BLaER1 treated with 17β-estradiol and CSF1 and Interleukin-3, amounts not matched to agents 10 nM and 100 nM (cell line): ENCODE measurements at regions not wholly inside any gene's neighbourhood (a gene's known extent, or its start where the extent isn't known, plus 50 kb on each side); places are given as distances from the start of the nearest gene placed in this dataset.

ENCODE experiments used
- H3K27ac ChIP-seq, 11 experiments: shearing (Covaris generic); formaldehyde crosslinking; 2 replicates each; pipeline ENCODE4 v1.8.1; 2022
- H3K27me3 ChIP-seq, 11 experiments: shearing (Covaris generic); formaldehyde crosslinking; 2 replicates each; pipeline ENCODE4 v1.8.1; 2022
- H3K36me3 ChIP-seq, 11 experiments: shearing (Covaris generic); formaldehyde crosslinking; 2 replicates each; pipeline ENCODE4 v1.8.1; 2022
- H3K4me1 ChIP-seq, 10 experiments: shearing (Covaris generic); formaldehyde crosslinking; 2 replicates each; pipeline ENCODE4 v1.8.1; 2022
- H3K4me2 ChIP-seq, 11 experiments: shearing (Covaris generic); formaldehyde crosslinking; 2 replicates each; pipeline ENCODE4 v1.8.1; 2022
- H3K4me3 ChIP-seq, 10 experiments: shearing (Covaris generic); formaldehyde crosslinking; 2 replicates each; pipeline ENCODE4 v1.8.1; 2022
- H3K9ac ChIP-seq, 11 experiments: shearing (Covaris generic); formaldehyde crosslinking; 2 replicates each; pipeline ENCODE4 v1.8.1; 2022
- H3K9me3 ChIP-seq, 11 experiments: shearing (Covaris generic); formaldehyde crosslinking; replicated peaks in 1 of 11; 2 replicates each; pipeline ENCODE4 v1.8.1; 2022
- H4K20me1 ChIP-seq, 11 experiments: shearing (Covaris generic); formaldehyde crosslinking; 2 replicates each; pipeline ENCODE4 v1.8.1; 2022
- Cebpa-rat ChIP-seq, 11 experiments: shearing (Covaris generic); IDR thresholded peaks; 2 replicates each; pipeline ENCODE4 v1.8.1; 2022

- Histone ChIP-seq H3K27ac (no peak overlapping the region), H3K4me2 (no peak overlapping the region), H3K9ac (no peak overlapping the region), H3K4me1 (no peaks in the 10 kb centered on the region), H3K9me3 (no peaks in the 10 kb centered on the region), H4K20me1 (no peaks in the 10 kb centered on the region), H3K27me3 (no peaks in the 10 kb centered on the region), H3K36me3 (no peaks in the 10 kb centered on the region), H3K4me3 (no peak overlapping the region)
- TF ChIP-seq Cebpa-rat (IDR thresholded peaks at IDR 0.05): no peak
Measured at GRCh38 chr13:86066611-86067365, 267.6 kb upstream of the SLITRK6 start.

GRCh38 chr13:86052141-86052540 lies 252.9 kb upstream of the SLITRK6 start:
- no peaks in the 10 kb centered on the region for H3K4me1 ChIP-seq
- TF ChIP-seq Cebpa-rat (IDR thresholded peaks at IDR 0.05): no peak

GRCh38 chr13:86051134-86052103 lies 252.2 kb upstream of the SLITRK6 start:
- H3K27ac ChIP-seq: no peak overlapping the region
- no peaks in the 10 kb centered on the region for H3K36me3 ChIP-seq
- no peaks in the 10 kb centered on the region for H3K27me3 ChIP-seq
- H3K4me1 ChIP-seq: no peaks in the 10 kb centered on the region
- H4K20me1 ChIP-seq: no peaks in the 10 kb centered on the region
- H3K4me2 ChIP-seq: no peak overlapping the region
- H3K9ac ChIP-seq: no peak overlapping the region
- no peaks in the 10 kb centered on the region for H3K9me3 ChIP-seq
- TF ChIP-seq Cebpa-rat (IDR thresholded peaks at IDR 0.05): no peak
- no peak overlapping the region for H3K4me3 ChIP-seq

More at GRCh38 chr13:86052141-86052540, 252.9 kb upstream of the SLITRK6 start:
- Histone ChIP-seq H3K4me3 (no peak overlapping the region), H4K20me1 (no peaks in the 10 kb centered on the region), H3K27ac (no peak overlapping the region), H3K36me3 (no peaks in the 10 kb centered on the region), H3K4me2 (no peak overlapping the region), H3K9ac (no peak overlapping the region), H3K9me3 (no peaks in the 10 kb centered on the region), H3K27me3 (no peaks in the 10 kb centered on the region)

DNA sequence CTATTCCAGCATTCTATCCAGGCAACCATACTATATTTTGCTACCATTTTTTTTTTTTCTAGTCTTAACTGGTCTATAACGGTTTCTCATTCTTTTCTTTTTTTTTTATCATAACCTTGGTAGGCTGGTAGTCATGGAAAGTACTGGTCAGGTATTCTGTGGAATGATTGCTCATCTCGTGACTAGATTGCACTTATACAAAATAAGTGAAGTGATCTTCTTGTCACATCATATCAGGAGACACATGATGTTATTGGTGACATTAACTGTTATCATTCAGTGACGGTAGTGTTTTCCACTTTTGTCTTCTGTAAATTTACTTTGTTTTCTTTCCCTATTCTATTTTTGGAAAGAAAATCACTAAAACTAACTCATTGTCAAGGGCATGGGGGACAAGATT lies 239.3 kb upstream of the SLITRK6 start:
- H3K27ac ChIP-seq: no peak overlapping the region
- H3K4me1 ChIP-seq: no peaks in the 10 kb centered on the region
- H3K4me2 ChIP-seq: no peak overlapping the region
- H3K4me3 ChIP-seq: no peak overlapping the region
- H3K9me3 ChIP-seq: no peaks in the 10 kb centered on the region
- no peak for TF ChIP-seq Cebpa-rat (IDR thresholded peaks at IDR 0.05)
- H3K9ac ChIP-seq: no peak overlapping the region
- no peaks in the 10 kb centered on the region for H3K27me3 ChIP-seq
- H4K20me1 ChIP-seq: no peaks in the 10 kb centered on the region
- H3K36me3 ChIP-seq: no peaks in the 10 kb centered on the region

GRCh38 chr13:86020351-86021002 lies 221.3 kb upstream of the SLITRK6 start:
- Histone ChIP-seq H3K27me3 (no peaks in the 10 kb centered on the region), H3K36me3 (no peaks in the 10 kb centered on the region), H3K4me1 (no peaks in the 10 kb centered on the region), H3K9me3 (no peaks in the 10 kb centered on the region), H4K20me1 (no peaks in the 10 kb centered on the region), H3K4me3 (no peak overlapping the region), H3K27ac (no peak overlapping the region), H3K9ac (no peak overlapping the region), H3K4me2 (no peak overlapping the region)
- TF ChIP-seq Cebpa-rat (IDR thresholded peaks at IDR 0.05): no peak

DNA sequence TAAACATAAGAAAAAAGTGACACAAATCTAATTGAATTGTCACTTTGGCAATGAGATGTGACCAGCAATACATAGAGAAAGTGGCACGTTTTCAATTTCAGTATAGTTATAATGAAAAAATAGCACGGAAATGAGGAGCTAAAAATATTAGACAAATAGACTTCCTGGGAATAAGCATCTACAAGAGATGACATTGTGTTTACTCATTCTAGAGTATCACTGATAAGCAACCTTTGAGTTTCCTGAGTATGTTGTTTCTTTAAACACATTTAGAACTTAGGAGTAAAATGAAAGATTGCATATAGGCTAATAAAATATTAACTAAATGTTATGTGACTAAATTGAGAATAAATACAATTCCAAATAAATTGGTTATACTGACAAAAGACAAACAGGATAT lies 207.1 kb upstream of the SLITRK6 start:
- H3K4me1 ChIP-seq: no peaks in the 10 kb centered on the region
- H3K36me3 ChIP-seq: no peaks in the 10 kb centered on the region
- H3K27me3 ChIP-seq: no peaks in the 10 kb centered on the region
- H3K27ac ChIP-seq: no peak overlapping the region
- H3K4me2 ChIP-seq: no peak overlapping the region
- H3K9me3 ChIP-seq: no peaks in the 10 kb centered on the region
- no peak overlapping the region for H3K9ac ChIP-seq
- no peaks in the 10 kb centered on the region for H4K20me1 ChIP-seq
- TF ChIP-seq Cebpa-rat (IDR thresholded peaks at IDR 0.05): no peak
- H3K4me3 ChIP-seq: no peak overlapping the region

DNA sequence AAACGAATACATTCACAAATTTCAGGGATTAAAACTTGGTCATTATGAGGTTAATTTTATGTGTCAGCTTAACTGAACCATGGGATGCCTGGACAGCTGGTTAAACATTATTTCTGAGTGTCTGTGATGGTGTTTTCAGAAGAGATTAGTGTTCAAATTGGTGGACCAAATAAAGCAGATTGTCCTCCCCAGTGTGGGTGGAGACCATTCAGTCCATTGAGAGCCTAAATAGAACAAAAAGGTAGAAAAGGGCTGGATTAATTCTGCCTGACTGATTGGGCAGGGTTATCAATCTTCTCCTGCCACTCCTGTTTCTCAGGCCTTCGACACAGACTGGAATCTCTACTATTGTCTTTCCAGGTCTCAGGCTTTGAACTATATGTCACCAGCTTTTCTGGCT lies 203.8 kb upstream of the SLITRK6 start:
- H3K4me2 ChIP-seq: no peak overlapping the region
- no peaks in the 10 kb centered on the region for H4K20me1 ChIP-seq
- no peak for TF ChIP-seq Cebpa-rat (IDR thresholded peaks at IDR 0.05)
- H3K9ac ChIP-seq: no peak overlapping the region
- no peak overlapping the region for H3K4me3 ChIP-seq
- no peaks in the 10 kb centered on the region for H3K9me3 ChIP-seq
- no peaks in the 10 kb centered on the region for H3K27me3 ChIP-seq
- H3K4me1 ChIP-seq: no peaks in the 10 kb centered on the region
- H3K27ac ChIP-seq: no peak overlapping the region
- H3K36me3 ChIP-seq: no peaks in the 10 kb centered on the region

DNA sequence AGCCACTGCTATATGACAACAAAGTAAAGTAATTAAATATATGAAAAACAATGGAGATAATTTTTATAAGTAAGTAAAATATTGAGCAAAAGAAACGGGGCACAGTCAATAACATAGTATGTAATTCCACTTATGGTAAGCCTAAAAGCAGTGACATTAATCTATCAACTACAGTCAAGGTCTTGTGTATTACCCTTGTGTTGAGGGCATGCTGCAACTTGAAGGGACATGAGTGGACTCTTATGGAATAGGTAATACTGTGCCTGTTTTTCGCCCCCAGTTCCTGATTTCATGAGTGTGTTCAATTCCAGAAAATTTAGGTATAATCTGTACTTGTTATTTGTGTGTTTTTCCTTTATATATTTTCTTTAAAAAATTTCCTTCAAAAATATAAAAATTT lies 201.3 kb upstream of the SLITRK6 start:
- no peak overlapping the region for H3K9ac ChIP-seq
- no peak overlapping the region for H3K27ac ChIP-seq
- no peaks in the 10 kb centered on the region for H4K20me1 ChIP-seq
- H3K4me3 ChIP-seq: no peak overlapping the region
- no peaks in the 10 kb centered on the region for H3K4me1 ChIP-seq
- no peak overlapping the region for H3K4me2 ChIP-seq
- no peaks in the 10 kb centered on the region for H3K36me3 ChIP-seq
- H3K9me3 ChIP-seq: no peaks in the 10 kb centered on the region
- TF ChIP-seq Cebpa-rat (IDR thresholded peaks at IDR 0.05): no peak
- H3K27me3 ChIP-seq: no peaks in the 10 kb centered on the region

DNA sequence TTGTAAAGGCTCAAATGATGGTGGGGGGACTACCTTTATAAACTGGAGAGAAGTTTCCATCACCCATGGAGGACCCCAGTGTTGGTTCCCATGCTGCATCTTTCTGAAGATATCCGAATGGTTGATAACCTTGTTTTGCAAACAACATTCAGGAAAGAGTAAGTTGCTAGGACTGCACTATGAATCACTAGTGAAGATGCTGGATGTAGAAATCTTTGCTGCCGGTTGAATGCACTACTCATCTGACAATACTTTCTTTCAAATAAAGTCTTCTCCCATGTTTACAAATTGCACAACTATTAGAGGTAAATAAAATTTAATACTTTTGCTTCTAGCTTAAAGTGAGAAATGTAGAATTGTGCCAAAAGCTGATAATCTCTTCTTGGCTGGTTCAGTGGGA lies 198.4 kb upstream of the SLITRK6 start:
- no peak overlapping the region for H3K27ac ChIP-seq
- no peak overlapping the region for H3K4me3 ChIP-seq
- H3K27me3 ChIP-seq: no peaks in the 10 kb centered on the region
- no peak overlapping the region for H3K9ac ChIP-seq
- no peaks in the 10 kb centered on the region for H3K36me3 ChIP-seq
- no peak for TF ChIP-seq Cebpa-rat (IDR thresholded peaks at IDR 0.05)
- H3K9me3 ChIP-seq: no peaks in the 10 kb centered on the region
- no peak overlapping the region for H3K4me2 ChIP-seq
- H4K20me1 ChIP-seq: no peaks in the 10 kb centered on the region
- H3K4me1 ChIP-seq: no peaks in the 10 kb centered on the region
